Endothelial cell of umbilical vein (primary cell): ENCODE measurements at regions not wholly inside any gene's neighbourhood (a gene's known extent, or its start where the extent isn't known, plus 50 kb on each side); places are given as distances from the start of the nearest gene placed in this dataset.

Experiments
- BruUV-seq: library from RNA; stranded (reverse); fragments of 400-500 nt; replicated peaks from 2 replicates; lab custom pipeline; 2021; lab: Mats Ljungman, UMichigan
- CTCF ChIA-PET: fragments of 300-600, 350-600 bp; sonication (Branson Sonifier 250); formaldehyde crosslinking; loops from one replicate; lab custom pipeline; 2021; ENCODE audit warnings: antibody characterized with exemption, inconsistent platforms; lab: Charles Lee
- POLR2A ChIA-PET: fragments of 300-600, 350-600 bp; sonication (Branson Sonifier 250); formaldehyde crosslinking; loops from one replicate; lab custom pipeline; 2021; ENCODE audit warnings: antibody characterized with exemption, inconsistent platforms; lab: Charles Lee
- DNase-seq: peaks from one replicate; pipeline ENCODE4 v3.0.0-alpha.2; 2011; ENCODE audit warnings: low read depth, low spot score
- FAIRE-seq: peaks from 2 replicates; lab custom pipeline; 2011; peaks lifted over from hg19 to GRCh38; lab: Jason Lieb, UNC
- H2AFZ ChIP-seq: 2 replicates; pipeline ENCODE4 v1.6.0; 2012; ENCODE audit warnings: low read depth, low read length, control low read depth, inconsistent platforms
- H3K27ac ChIP-seq: 2 replicates; pipeline ENCODE4 v1.5.1; 2011; ENCODE audit warnings: low read depth, mild to moderate bottlenecking, control low read depth, low read length, moderate library complexity; ENCODE audit not compliant: insufficient read depth
- H3K27me3 ChIP-seq, 2 experiments: 2 replicates each; pipeline versions ENCODE4 v1.6.0 to v1.6.1; 2011; ENCODE audit warnings: low read length in 2 of 2, mixed read lengths in 1 of 2; ENCODE audit not compliant: control insufficient read depth in 2 of 2, insufficient read depth in 2 of 2
- H3K36me3 ChIP-seq, 2 experiments: 2 replicates in 1 of 2; 3 replicates in 1 of 2; pipeline ENCODE4 v1.5.1; 2011; ENCODE audit warnings: low read length in 2 of 2, mild to moderate bottlenecking in 1 of 2, moderate library complexity in 1 of 2; ENCODE audit not compliant: control insufficient read depth in 2 of 2, insufficient read depth in 2 of 2; ENCODE audit errors: extremely low read depth in 1 of 2
- H3K4me1 ChIP-seq: 3 replicates; pipeline ENCODE4 v1.5.1; 2011; ENCODE audit warnings: mild to moderate bottlenecking, low read length; ENCODE audit not compliant: control insufficient read depth, insufficient read depth; ENCODE audit errors: extremely low read depth
- H3K4me2 ChIP-seq: 2 replicates; pipeline ENCODE4 v1.6.1; 2011; ENCODE audit warnings: low read length, control low read depth, mixed read lengths; ENCODE audit not compliant: insufficient read depth
- H3K4me3 ChIP-seq, 3 experiments: fragments of 200-600 bp in 1 of 3; sonication (generic), shearing (Covaris generic) in 1 of 3; replicated peaks in 1 of 3; 2 replicates each; pipeline ENCODE4 v1.5.1; 2011 to 2016; ENCODE audit warnings: control low read depth in 3 of 3, low read length in 3 of 3, mild to moderate bottlenecking in 2 of 3, inconsistent platforms in 1 of 3, low read depth in 1 of 3, moderate library complexity in 1 of 3; ENCODE audit not compliant: insufficient read depth in 1 of 3
- H3K79me2 ChIP-seq: 2 replicates; pipeline ENCODE4 v1.6.0; 2012; ENCODE audit warnings: low read length, inconsistent platforms; ENCODE audit not compliant: control insufficient read depth, insufficient read depth
- H3K9ac ChIP-seq: replicated peaks from 2 replicates; pipeline ENCODE3; 2011; ENCODE audit warnings: low read length, control low read depth; ENCODE audit not compliant: insufficient read depth; ENCODE audit errors: extremely low read depth
- H3K9me1 ChIP-seq: replicated peaks from 3 replicates; pipeline ENCODE4 v1.6.0; 2011; ENCODE audit warnings: mild to moderate bottlenecking, low read length; ENCODE audit not compliant: control insufficient read depth, insufficient read depth; ENCODE audit errors: extremely low read depth
- H3K9me3 ChIP-seq: replicated peaks from 2 replicates; pipeline ENCODE4 v1.5.1; 2012; ENCODE audit warnings: low read length, inconsistent platforms; ENCODE audit not compliant: control insufficient read depth, insufficient read depth
- H4K20me1 ChIP-seq: replicated peaks from 2 replicates; pipeline ENCODE3; 2011; ENCODE audit warnings: mild to moderate bottlenecking, low read length; ENCODE audit not compliant: control insufficient read depth, insufficient read depth; ENCODE audit errors: extremely low read depth
- EZH2 ChIP-seq: IDR thresholded peaks from 2 replicates; pipeline ENCODE4 v1.6.1; 2012; ENCODE audit warnings: borderline replicate concordance, low read depth, mild to moderate bottlenecking, moderate library complexity, low read length, inconsistent platforms; ENCODE audit not compliant: severe bottlenecking
- GATA2 ChIP-seq: IDR thresholded peaks from 2 replicates; pipeline ENCODE4 v1.7.0; 2011; ENCODE audit warnings: low read depth, mild to moderate bottlenecking, moderate library complexity, mixed read lengths, low read length; ENCODE audit not compliant: insufficient read length, insufficient read depth
- JUN ChIP-seq: IDR thresholded peaks from 2 replicates; pipeline ENCODE4 v1.6.1; 2011; ENCODE audit warnings: borderline replicate concordance, low read depth; ENCODE audit not compliant: insufficient read length, insufficient read depth
- MAX ChIP-seq: IDR thresholded peaks from 2 replicates; pipeline ENCODE4 v1.6.1; 2011; ENCODE audit not compliant: insufficient read depth, insufficient read length
- MYC ChIP-seq: IDR thresholded peaks from one replicate; pipeline ENCODE4 v1.6.1; 2011; ENCODE audit warnings: mild to moderate bottlenecking, low read depth, low read length
- POLR2A ChIP-seq: IDR thresholded peaks from 2 replicates; pipeline ENCODE4 v1.6.1; 2012; ENCODE audit warnings: low read depth, mild to moderate bottlenecking, control low read depth, low read length
- POLR2AphosphoS5 ChIP-seq: IDR thresholded peaks from 2 replicates; pipeline ENCODE4 v1.6.1; 2012; ENCODE audit warnings: low read depth, mild to moderate bottlenecking, control low read depth, low read length, moderate library complexity; ENCODE audit not compliant: insufficient read depth
- dilution Hi-C: fragments of 300-500 bp; cut with MboI; formaldehyde crosslinking; loops from one replicate; pipeline ENCODE4 v1.15.0; 2019; ENCODE audit warnings: low sequenced_read_pairs; ENCODE audit not compliant: extremely low pct_ligation_motif_present
- intact Hi-C: fragments of 100-400 bp; cut with micrococcal nuclease; formaldehyde crosslinking; loops from one replicate; pipeline ENCODE4 v1.10.0; 2022
- TF ChIP-seq, protein P1 (sequence below), 2 donors: IDR thresholded peaks; 1 replicate in 1 of 2; 2 replicates in 1 of 2; pipeline ENCODE4 v1.5.1; 2011; ENCODE audit warnings: low read length in 2 of 2, mild to moderate bottlenecking in 2 of 2, moderate library complexity in 2 of 2, control low read depth in 1 of 2, inconsistent platforms in 1 of 2, low read depth in 1 of 2; ENCODE audit not compliant: insufficient read depth in 1 of 2; ENCODE audit errors: extremely low read depth in 1 of 2

DNA sequence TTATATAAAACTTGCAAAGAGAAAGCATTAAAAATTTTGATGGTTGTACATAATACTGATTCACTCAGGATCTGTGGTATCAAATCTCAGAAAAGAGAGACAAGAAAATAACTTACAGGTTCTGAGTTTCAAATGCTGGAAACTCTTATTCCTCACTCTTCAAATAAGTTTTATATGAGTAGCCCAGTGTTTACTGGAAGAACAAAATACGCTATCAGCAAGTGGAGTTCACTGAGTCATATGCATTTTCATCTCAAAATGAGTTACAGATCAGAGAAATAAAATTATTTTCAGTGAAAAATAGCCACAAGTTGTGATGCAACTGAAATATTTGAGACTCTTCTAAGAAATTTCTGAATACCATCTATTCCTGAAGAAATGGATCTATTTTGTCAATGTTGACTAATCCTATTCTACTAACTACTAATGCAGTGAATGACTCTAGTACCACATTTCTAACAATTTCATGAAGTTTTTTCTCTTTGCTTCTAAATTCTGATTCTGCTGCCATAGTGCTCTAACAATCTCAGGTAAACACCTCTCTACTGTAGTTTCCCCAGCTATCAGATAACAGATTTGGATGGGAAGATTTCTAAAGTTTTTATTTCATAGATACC, 391.7 kb downstream of the ZEB2 start:
- TF ChIP-seq MYC (no peak), JUN (no peak), EZH2 (no peak), MAX (no peak)
- Histone ChIP-seq H3K4me3 (no peak overlapping the region), H3K9ac (no peak overlapping the region), H3K9me1 (no peaks in the 10 kb centered on the region), H2AFZ (no peak overlapping the region), H3K36me3 (no peaks in the 10 kb centered on the region), H3K27me3 (no peaks in the 10 kb centered on the region), H3K4me2 (no peak overlapping the region), H3K27ac (no peak overlapping the region), H3K79me2 (no peaks in the 10 kb centered on the region), H3K9me3 (no peaks in the 10 kb centered on the region), H3K4me1 (peaks cover 9% of the 10 kb centered on the region), H4K20me1 (no peaks in the 10 kb centered on the region)
- DNase-seq (no peak), FAIRE-seq (no peak)
- intact Hi-C loops (no loop called here), dilution Hi-C loops (no loop called here)
- no TSS peak for BruUV-seq
- ChIA-PET CTCF (no interaction called here), POLR2A (no interaction called here)

- Histone ChIP-seq H3K36me3 (no peaks in the 10 kb centered on the region), H3K9me1 (no peaks in the 10 kb centered on the region), H3K4me2 (no peak overlapping the region), H3K9ac (no peak overlapping the region), H3K27ac (no peak overlapping the region), H2AFZ (no peak overlapping the region), H3K27me3 (no peaks in the 10 kb centered on the region), H3K4me3 (no peak overlapping the region), H3K79me2 (no peaks in the 10 kb centered on the region), H4K20me1 (no peaks in the 10 kb centered on the region), H3K9me3 (no peaks in the 10 kb centered on the region), H3K4me1 (peaks cover 9% of the 10 kb centered on the region)
- ChIA-PET CTCF (no interaction called here), POLR2A (no interaction called here)
- dilution Hi-C loops (no loop called here), intact Hi-C loops (no loop called here)
- FAIRE-seq (no peak), DNase-seq (no peak)
- TF ChIP-seq, protein P1, sequence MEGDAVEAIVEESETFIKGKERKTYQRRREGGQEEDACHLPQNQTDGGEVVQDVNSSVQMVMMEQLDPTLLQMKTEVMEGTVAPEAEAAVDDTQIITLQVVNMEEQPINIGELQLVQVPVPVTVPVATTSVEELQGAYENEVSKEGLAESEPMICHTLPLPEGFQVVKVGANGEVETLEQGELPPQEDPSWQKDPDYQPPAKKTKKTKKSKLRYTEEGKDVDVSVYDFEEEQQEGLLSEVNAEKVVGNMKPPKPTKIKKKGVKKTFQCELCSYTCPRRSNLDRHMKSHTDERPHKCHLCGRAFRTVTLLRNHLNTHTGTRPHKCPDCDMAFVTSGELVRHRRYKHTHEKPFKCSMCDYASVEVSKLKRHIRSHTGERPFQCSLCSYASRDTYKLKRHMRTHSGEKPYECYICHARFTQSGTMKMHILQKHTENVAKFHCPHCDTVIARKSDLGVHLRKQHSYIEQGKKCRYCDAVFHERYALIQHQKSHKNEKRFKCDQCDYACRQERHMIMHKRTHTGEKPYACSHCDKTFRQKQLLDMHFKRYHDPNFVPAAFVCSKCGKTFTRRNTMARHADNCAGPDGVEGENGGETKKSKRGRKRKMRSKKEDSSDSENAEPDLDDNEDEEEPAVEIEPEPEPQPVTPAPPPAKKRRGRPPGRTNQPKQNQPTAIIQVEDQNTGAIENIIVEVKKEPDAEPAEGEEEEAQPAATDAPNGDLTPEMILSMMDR (IDR thresholded peaks at IDR 0.05; ENCODE audit: extremely low read depth in 1 of 2, insufficient read depth in 1 of 2, low read depth in 1 of 2, low read length in 2 of 2), result no peak
- TF ChIP-seq MYC (no peak), GATA2 (no peak), JUN (no peak), POLR2A (no peak), POLR2AphosphoS5 (no peak)
- no TSS peak for BruUV-seq
Measured at GRCh38 chr2:144127693-144128092, 392.2 kb downstream of the ZEB2 start.
